ENCODE measurements at regions not wholly inside any gene's neighbourhood (a gene's known extent, or its start where the extent isn't known, plus 50 kb on each side); places are given as distances from the start of the nearest gene placed in this dataset.

GRCh38 chr12:23029185-23029584 lies 404.2 kb downstream of the ETNK1 start:
- no peak overlapping the region for H3K27ac Mint-ChIP-seq
- H3K4me3 Mint-ChIP-seq: no peak overlapping the region
- no peaks in the 10 kb centered on the region for H3K9me3 Mint-ChIP-seq
- DNase-seq (no peak), ATAC-seq (no peak)
- H3K4me1 Mint-ChIP-seq: no peaks in the 10 kb centered on the region
- H3K27me3 Mint-ChIP-seq: no peaks in the 10 kb centered on the region

GRCh38 chr12:23039834-23040233 lies 414.9 kb downstream of the ETNK1 start:
- H3K27me3 Mint-ChIP-seq: no peaks in the 10 kb centered on the region
- no peak overlapping the region for H3K4me3 Mint-ChIP-seq
- peaks cover 0 to 2% of the 10 kb centered on the region in 2 donors for H3K9me3 Mint-ChIP-seq
- no peak overlapping the region for H3K27ac Mint-ChIP-seq
- no peak for DNase-seq
- no peak for ATAC-seq
- no peaks in the 10 kb centered on the region for H3K4me1 Mint-ChIP-seq

DNA sequence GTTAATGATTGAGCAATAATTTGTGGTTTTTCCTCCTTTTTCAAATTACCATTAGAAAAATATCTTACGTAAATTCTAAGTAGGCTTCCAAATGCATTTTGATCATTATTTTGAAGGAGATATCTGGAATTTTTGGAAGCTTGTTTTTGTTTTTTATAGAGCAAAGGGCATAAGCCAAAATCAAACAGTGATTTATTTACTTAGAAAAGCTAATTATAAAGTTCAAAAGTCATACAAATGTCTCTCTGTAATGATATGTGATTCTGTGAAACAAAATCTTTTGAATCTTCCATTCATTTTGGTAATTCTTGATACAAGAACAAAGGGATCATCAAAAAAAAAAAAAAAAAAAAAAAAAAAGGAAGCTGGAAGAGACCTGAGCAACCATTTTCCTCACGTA lies 416.8 kb downstream of the ETNK1 start:
- H3K27ac Mint-ChIP-seq: no peak overlapping the region
- H3K4me1 Mint-ChIP-seq: no peaks in the 10 kb centered on the region
- H3K4me3 Mint-ChIP-seq: no peak overlapping the region
- no peaks in the 10 kb centered on the region for H3K9me3 Mint-ChIP-seq
- H3K27me3 Mint-ChIP-seq: no peaks in the 10 kb centered on the region
- ATAC-seq (no peak), DNase-seq (no peak)

- Mint-ChIP-seq H3K4me3 (no peak overlapping the region), H3K4me1 (no peaks in the 10 kb centered on the region), H3K9me3 (no peaks in the 10 kb centered on the region), H3K27me3 (no peaks in the 10 kb centered on the region), H3K27ac (no peak overlapping the region)
- DNase-seq (no peak), ATAC-seq (no peak)
These were observed 418.7 kb downstream of the ETNK1 start for GRCh38 chr12:23043646-23044045.

DNA sequence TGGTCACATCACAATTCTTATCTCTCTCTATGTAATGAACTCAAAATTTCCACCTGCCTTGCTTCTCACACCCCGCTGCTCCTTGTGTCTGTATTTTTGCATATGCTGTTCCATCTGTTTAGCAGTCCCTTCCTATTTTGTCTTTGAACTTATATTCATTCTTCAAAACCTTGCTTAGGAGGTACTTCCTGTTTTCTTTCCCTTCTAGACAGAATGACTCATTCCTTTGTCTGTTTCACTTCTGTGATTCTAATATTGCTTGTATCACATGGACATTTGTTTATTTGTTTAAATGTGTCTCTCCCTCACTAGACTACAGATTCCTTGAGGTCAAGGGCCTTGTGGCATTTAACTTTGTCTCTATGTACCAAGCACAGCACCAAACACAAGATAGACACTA lies 424.2 kb downstream of the ETNK1 start:
- no peak overlapping the region for H3K4me3 Mint-ChIP-seq
- no peak for ATAC-seq
- H3K4me1 Mint-ChIP-seq: no peaks in the 10 kb centered on the region

GRCh38 chr12:23055004-23055403 lies 430.0 kb downstream of the ETNK1 start:
- H3K27ac Mint-ChIP-seq: no peak overlapping the region
- peaks cover 0 to 6% of the 10 kb centered on the region in 2 donors for H3K9me3 Mint-ChIP-seq
- DNase-seq (no peak), ATAC-seq (no peak)
- no peaks in the 10 kb centered on the region for H3K27me3 Mint-ChIP-seq
- no peaks in the 10 kb centered on the region for H3K4me1 Mint-ChIP-seq
- H3K4me3 Mint-ChIP-seq: no peak overlapping the region

More for the DNA sequence above, 424.2 kb downstream of the ETNK1 start:
- no peaks in the 10 kb centered on the region for H3K27me3 Mint-ChIP-seq
- no peak overlapping the region for H3K27ac Mint-ChIP-seq
- H3K9me3 Mint-ChIP-seq: peaks cover 6 to 14% of the 10 kb centered on the region in 2 donors
- no peak for DNase-seq

GRCh38 chr12:23057571-23057970 lies 432.6 kb downstream of the ETNK1 start:
- ATAC-seq: no peak
- DNase-seq: no peak
- no peak overlapping the region for H3K4me3 Mint-ChIP-seq
- no peak overlapping the region for H3K27ac Mint-ChIP-seq
- H3K27me3 Mint-ChIP-seq: no peaks in the 10 kb centered on the region
- H3K4me1 Mint-ChIP-seq: no peaks in the 10 kb centered on the region
- peaks cover 0 to 6% of the 10 kb centered on the region in 2 donors for H3K9me3 Mint-ChIP-seq

- Mint-ChIP-seq H3K4me1 (no peaks in the 10 kb centered on the region), H3K27me3 (no peaks in the 10 kb centered on the region), H3K9me3 (no peaks in the 10 kb centered on the region), H3K4me3 (no peak overlapping the region), H3K27ac (no peak overlapping the region)
- ATAC-seq (no peak), DNase-seq (no peak)
These were observed 435.2 kb downstream of the ETNK1 start for GRCh38 chr12:23060161-23060560.

GRCh38 chr12:23063206-23063605 lies 438.2 kb downstream of the ETNK1 start:
- DNase-seq (no peak), ATAC-seq (no peak)
- H3K9me3 Mint-ChIP-seq: no peaks in the 10 kb centered on the region
- no peak overlapping the region for H3K4me3 Mint-ChIP-seq
- no peaks in the 10 kb centered on the region for H3K4me1 Mint-ChIP-seq
- no peak overlapping the region for H3K27ac Mint-ChIP-seq
- no peaks in the 10 kb centered on the region for H3K27me3 Mint-ChIP-seq

DNA sequence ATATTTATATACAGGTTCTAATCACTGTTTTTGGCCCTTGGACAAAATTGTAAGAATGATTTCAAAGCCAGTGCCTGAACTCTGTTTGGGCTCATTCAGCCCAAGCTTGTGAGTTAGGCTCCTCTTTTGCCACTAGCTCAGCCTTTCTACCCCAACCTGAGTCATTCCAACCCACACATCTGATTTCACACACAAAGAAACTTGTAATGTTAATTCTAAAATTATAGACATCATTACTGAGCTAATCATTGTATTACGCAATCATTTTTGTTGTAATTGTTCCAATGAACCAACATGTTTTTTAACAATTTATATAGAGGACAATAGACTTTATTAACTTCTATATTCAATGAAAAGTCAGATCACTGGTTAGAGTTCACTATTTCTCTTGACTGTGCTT lies 441.1 kb downstream of the ETNK1 start:
- DNase-seq (no peak), ATAC-seq (no peak)
- no peaks in the 10 kb centered on the region for H3K27me3 Mint-ChIP-seq
- no peaks in the 10 kb centered on the region for H3K9me3 Mint-ChIP-seq
- no peaks in the 10 kb centered on the region for H3K4me1 Mint-ChIP-seq
- no peak overlapping the region for H3K4me3 Mint-ChIP-seq
- H3K27ac Mint-ChIP-seq: no peak overlapping the region

DNA sequence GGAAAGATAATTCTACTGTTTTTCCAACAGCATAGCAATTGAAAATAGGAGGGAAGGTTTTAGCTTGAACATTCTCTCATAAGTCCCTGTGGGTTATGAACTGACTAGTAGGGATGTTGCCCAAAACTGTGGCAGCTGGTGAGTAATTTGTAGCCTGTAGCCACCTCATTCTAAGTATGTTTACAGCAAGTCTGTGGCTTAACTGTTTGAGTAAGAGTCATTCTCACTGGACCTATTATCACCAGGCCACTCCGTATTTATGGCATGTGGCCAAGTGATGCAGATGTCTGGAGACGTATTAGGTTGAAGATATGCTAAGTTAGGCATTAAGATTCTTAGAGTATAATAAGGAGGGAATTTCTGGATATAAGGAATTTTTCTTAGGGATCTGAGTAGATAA lies 458.3 kb downstream of the ETNK1 start:
- Mint-ChIP-seq H3K4me1 (no peaks in the 10 kb centered on the region), H3K27ac (no peak overlapping the region), H3K27me3 (no peaks in the 10 kb centered on the region), H3K4me3 (no peak overlapping the region), H3K9me3 (peaks cover 4 to 14% of the 10 kb centered on the region in 2 donors)
- ATAC-seq: no peak
- DNase-seq: no peak

DNA sequence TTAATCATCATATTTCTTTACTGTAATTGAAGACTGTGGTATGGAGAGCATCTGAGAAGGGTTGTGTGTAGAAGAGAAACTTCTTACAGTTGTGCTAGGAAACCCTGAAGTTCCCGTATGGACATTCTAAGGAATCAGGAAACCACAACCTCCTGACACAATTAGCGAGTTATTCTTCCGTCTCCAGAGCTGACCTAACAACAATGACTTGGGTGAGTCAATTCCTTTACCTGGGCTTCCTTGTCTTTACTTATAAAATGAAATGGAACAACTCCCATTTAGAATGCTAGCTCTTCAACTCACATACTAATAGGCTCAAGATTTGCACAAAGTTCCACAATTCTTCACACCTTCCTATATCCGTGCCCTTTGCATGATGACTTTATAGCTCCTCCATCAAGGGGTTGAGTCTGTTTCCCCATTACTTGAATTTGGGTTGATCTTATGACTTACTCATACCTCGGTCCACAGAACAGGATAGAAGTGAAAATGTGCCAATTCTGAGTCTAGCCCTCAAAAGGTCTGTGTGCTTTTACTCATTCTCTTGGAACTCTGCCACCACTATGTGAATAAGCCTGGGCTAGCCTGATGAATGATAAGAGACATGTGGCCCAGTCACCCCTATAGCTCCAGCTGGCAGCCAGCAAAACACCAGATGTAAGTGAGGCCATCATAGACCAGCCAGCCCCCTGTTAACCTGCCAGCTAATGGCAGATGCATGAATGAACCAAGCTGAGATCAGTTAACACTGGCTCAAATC lies 459.4 kb downstream of the ETNK1 start:
- H3K27ac Mint-ChIP-seq: no peak overlapping the region
- no peak for ATAC-seq
- H3K27me3 Mint-ChIP-seq: no peaks in the 10 kb centered on the region
- no peak overlapping the region for H3K4me3 Mint-ChIP-seq
- no peaks in the 10 kb centered on the region for H3K4me1 Mint-ChIP-seq
- H3K9me3 Mint-ChIP-seq: peaks cover 4 to 14% of the 10 kb centered on the region in 2 donors
- DNase-seq: no peak

- peaks cover under 1 to 13% of the 10 kb centered on the region in 2 donors for H3K9me3 Mint-ChIP-seq
These were observed 463.6 kb downstream of the ETNK1 start for GRCh38 chr12:23088594-23088993.

GRCh38 chr12:23093488-23093887 lies 468.5 kb downstream of the ETNK1 start:
- DNase-seq (no peak), ATAC-seq (no peak)
- Mint-ChIP-seq H3K27ac (no peak overlapping the region), H3K9me3 (peaks cover 0 to 9% of the 10 kb centered on the region in 2 donors), H3K4me1 (no peaks in the 10 kb centered on the region), H3K27me3 (no peaks in the 10 kb centered on the region), H3K4me3 (no peak overlapping the region)

More at GRCh38 chr12:23088594-23088993, 463.6 kb downstream of the ETNK1 start:
- no peaks in the 10 kb centered on the region for H3K4me1 Mint-ChIP-seq
- no peak overlapping the region for H3K27ac Mint-ChIP-seq
- ATAC-seq: no peak
- no peak for DNase-seq
- no peak overlapping the region for H3K4me3 Mint-ChIP-seq
- no peaks in the 10 kb centered on the region for H3K27me3 Mint-ChIP-seq

DNA sequence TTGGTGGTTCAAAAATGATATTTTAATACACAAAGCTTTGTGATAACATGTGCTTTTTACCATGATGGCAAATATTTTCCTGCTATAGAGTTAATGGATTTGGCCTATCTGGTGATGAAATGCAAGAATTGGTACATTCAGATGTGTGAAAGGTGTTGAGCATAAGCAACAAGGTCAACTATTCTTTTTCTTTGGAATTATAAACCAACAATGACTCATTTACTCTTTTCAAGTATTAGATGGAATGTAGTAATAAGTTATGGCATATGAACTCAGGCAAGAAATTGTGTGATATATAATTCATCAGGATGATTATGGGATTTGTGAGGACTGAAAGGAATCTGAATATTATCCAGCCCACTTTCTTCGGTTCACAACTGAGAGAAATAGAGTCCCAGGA lies 471.4 kb downstream of the ETNK1 start:
- no peaks in the 10 kb centered on the region for H3K4me1 Mint-ChIP-seq
- no peak overlapping the region for H3K27ac Mint-ChIP-seq
- no peak for DNase-seq
- ATAC-seq: no peak
- peaks cover 0 to 8% of the 10 kb centered on the region in 2 donors for H3K9me3 Mint-ChIP-seq
- no peak overlapping the region for H3K4me3 Mint-ChIP-seq
- no peaks in the 10 kb centered on the region for H3K27me3 Mint-ChIP-seq

DNA sequence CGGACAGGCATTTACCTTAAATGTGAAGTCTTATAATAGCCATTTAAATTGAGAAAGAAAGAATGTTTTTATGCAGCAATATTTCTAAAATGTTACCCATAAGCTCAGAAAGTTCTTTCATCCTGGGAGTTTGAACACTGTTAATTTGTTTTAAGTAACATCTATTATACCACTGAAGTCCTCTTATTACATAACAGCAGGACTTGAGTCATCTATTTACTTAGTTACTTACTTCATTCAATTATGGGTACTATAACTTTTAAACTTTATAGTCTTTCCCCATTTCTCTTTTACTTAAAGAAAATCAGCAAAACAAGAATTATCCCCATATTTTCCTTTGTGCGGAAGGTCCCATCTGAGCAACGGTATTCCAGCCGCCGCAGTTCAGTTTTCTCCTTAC lies 473.1 kb downstream of the ETNK1 start:
- no peak overlapping the region for H3K27ac Mint-ChIP-seq
- no peaks in the 10 kb centered on the region for H3K4me1 Mint-ChIP-seq
- H3K4me3 Mint-ChIP-seq: no peak overlapping the region
- H3K27me3 Mint-ChIP-seq: no peaks in the 10 kb centered on the region
- no peak for ATAC-seq
- DNase-seq: no peak
- H3K9me3 Mint-ChIP-seq: no peaks in the 10 kb centered on the region

GRCh38 chr12:23098517-23098916 lies 473.5 kb downstream of the ETNK1 start:
- no peak for DNase-seq
- ATAC-seq: no peak
- Mint-ChIP-seq H3K27me3 (no peaks in the 10 kb centered on the region), H3K4me1 (no peaks in the 10 kb centered on the region), H3K4me3 (no peak overlapping the region), H3K27ac (no peak overlapping the region), H3K9me3 (no peaks in the 10 kb centered on the region)

Measured in stimulated activated naive CD8-positive, alpha-beta T cell treated with anti-CD3 and anti-CD28 coated beads, Interleukin-15, amount 100 ng/mL, for 72 hours (primary cell).